Body of pancreas (tissue), 4 donors: ENCODE measurements at regions not wholly inside any gene's neighbourhood (a gene's known extent, or its start where the extent isn't known, plus 50 kb on each side); places are given as distances from the start of the nearest gene placed in this dataset.
"Not testable (repeated sequence)": the region's sequence is repeated elsewhere in the genome, so short reads cannot be mapped to it uniquely, and the experiment has no call there.

Experiments used
- ATAC-seq: fragments of 150-250 bp; one replicate; pipeline ENCODE4 v1.9.1; 2016
- DNase-seq, 4 donors: peaks; one replicate each; pipeline ENCODE4 v3.0.0-alpha.2; 2019
- H3K27ac ChIP-seq, 4 donors: fragments of 200-600 bp; sonication (generic); 1 replicate in 3 of 4; 2 replicates in 1 of 4; pipeline versions ENCODE4 v1.5.1 to v1.6.1; 2016 to 2019; ENCODE audit warnings: mild to moderate bottlenecking in 1 of 4, mixed read lengths in 1 of 4, moderate library complexity in 1 of 4
- H3K27me3 ChIP-seq, 2 donors: fragments of 200-600 bp; sonication (generic); one replicate each; pipeline ENCODE4 v1.6.0; 2016; ENCODE audit warnings: mild to moderate bottlenecking in 1 of 2
- H3K36me3 ChIP-seq, 2 donors: fragments of 200-600 bp; sonication (generic); replicated peaks in 1 of 2; 2 replicates each; pipeline ENCODE4 v1.5.1; 2016; ENCODE audit warnings: low read depth in 2 of 2; ENCODE audit not compliant: insufficient read depth in 1 of 2
- H3K4me1 ChIP-seq: fragments of 200-600 bp; sonication (generic); one replicate; pipeline ENCODE4 v1.6.0; 2016
- H3K4me3 ChIP-seq, 2 donors: fragments of 200-600 bp; sonication (generic); 1 replicate in 1 of 2; 2 replicates in 1 of 2; pipeline ENCODE4 v1.5.1; 2016 to 2019
- H3K9me3 ChIP-seq, 3 donors: fragments of 200-600 bp; sonication (generic); 1 replicate in 2 of 3; 2 replicates in 1 of 3; pipeline ENCODE4 v1.5.1; 2016
- CTCF ChIP-seq, 7 experiments: fragments of 450-650 bp in 4 of 7; fragments of 200-600 bp in 3 of 7; sonication (generic) in 3 of 7; IDR thresholded peaks; one replicate each; pipeline ENCODE4 v1.5.1; 2016 to 2019; ENCODE audit warnings: antibody characterized with exemption in 7 of 7
- POLR2A ChIP-seq, 3 donors: fragments of 450-650 bp; IDR thresholded peaks; one replicate each; pipeline ENCODE4 v1.6.1; 2016; ENCODE audit warnings: antibody characterized with exemption in 3 of 3, mild to moderate bottlenecking in 2 of 3
- WGBS, 2 donors: methylation state at CpG; one replicate each; pipeline ENCODE4 v1.1.5; 2017; 5-methylcytosine and 5-hydroxymethylcytosine counted together
- intact Hi-C: fragments of 100-400 bp; cut with DNase I; formaldehyde crosslinking; loops from one replicate; pipeline ENCODE4 v1.15.1; 2023

- no peak for DNase-seq
- TF ChIP-seq POLR2A (IDR thresholded peaks at IDR 0.05): no peak
- TF ChIP-seq CTCF (IDR thresholded peaks at IDR 0.05): no peak
- intact Hi-C loops: no loop called here
- H3K27me3 ChIP-seq: no peaks in the 10 kb centered on the region
- ATAC-seq: no peak
- H3K4me1 ChIP-seq: no peaks in the 10 kb centered on the region
- H3K27ac ChIP-seq: no peak overlapping the region
- WGBS, 2 donors: 47 to 51% methylated on average over 38 to 39 of the region's 39 CpGs
- H3K36me3 ChIP-seq: no peaks in the 10 kb centered on the region
- no peaks in the 10 kb centered on the region for H3K9me3 ChIP-seq
- no peak overlapping the region for H3K4me3 ChIP-seq
Measured at GRCh38 chrX:497186-498014, 110.7 kb upstream of the PPP2R3B start.

GRCh38 chrX:498901-499300, 112.2 kb upstream of the PPP2R3B start:
- ATAC-seq, H3K27me3 ChIP-seq, H3K4me1 ChIP-seq, H3K27ac ChIP-seq, H3K4me3 ChIP-seq, DNase-seq, intact Hi-C loops, H3K9me3 ChIP-seq, H3K36me3 ChIP-seq: not testable (repeated sequence)
- WGBS, 2 donors: 60 to 66% methylated on average over 4 to 12 of the region's 12 CpGs

- Histone ChIP-seq H3K9me3 (no peaks in the 10 kb centered on the region), H3K27me3 (no peaks in the 10 kb centered on the region), H3K27ac (no peak overlapping the region), H3K4me1 (no peaks in the 10 kb centered on the region), H3K4me3 (no peak overlapping the region), H3K36me3 (no peaks in the 10 kb centered on the region)
- ATAC-seq (no peak), DNase-seq (no peak)
- intact Hi-C loops: no loop called here
- WGBS, 2 donors: 3 to 5% methylated on average over 19 to 21 of the region's 21 CpGs
- no peak for TF ChIP-seq CTCF (IDR thresholded peaks at IDR 0.05)
- no peak for TF ChIP-seq POLR2A (IDR thresholded peaks at IDR 0.05)
Measured at GRCh38 chrX:499870-500364, 113.2 kb upstream of the PPP2R3B start.

GRCh38 chrX:500481-501010, 113.8 kb upstream of the PPP2R3B start:
- Histone ChIP-seq H3K4me3 (no peak overlapping the region), H3K27ac (no peak overlapping the region), H3K27me3 (no peaks in the 10 kb centered on the region), H3K36me3 (no peaks in the 10 kb centered on the region), H3K9me3 (no peaks in the 10 kb centered on the region), H3K4me1 (no peaks in the 10 kb centered on the region)
- intact Hi-C loops: no loop called here
- ATAC-seq (no peak), DNase-seq (no peak)
- WGBS, 2 donors: 65 to 71% methylated on average over 18 to 31 of the region's 31 CpGs
- no peak for TF ChIP-seq POLR2A (IDR thresholded peaks at IDR 0.05)
- no peak for TF ChIP-seq CTCF (IDR thresholded peaks at IDR 0.05)

GRCh38 chrX:506341-506740, 119.6 kb upstream of the PPP2R3B start:
- peaks cover 0 to 4% (median 0%) of the 10 kb centered on the region in 3 donors for H3K9me3 ChIP-seq
- H3K27ac ChIP-seq: no peak overlapping the region
- H3K4me3 ChIP-seq: no peak overlapping the region
- no peak for TF ChIP-seq CTCF (IDR thresholded peaks at IDR 0.05)
- no peak for TF ChIP-seq POLR2A (IDR thresholded peaks at IDR 0.05)
- no peaks in the 10 kb centered on the region for H3K27me3 ChIP-seq
- H3K36me3 ChIP-seq: no peaks in the 10 kb centered on the region
- ATAC-seq (no peak), DNase-seq (no peak)
- 41 to 51% methylated on average over 8 of the region's 8 CpGs for WGBS, 2 donors
- no peaks in the 10 kb centered on the region for H3K4me1 ChIP-seq
- intact Hi-C loops: no loop called here
